Erythroblast (primary cell): ENCODE measurements at regions not wholly inside any gene's neighbourhood (a gene's known extent, or its start where the extent isn't known, plus 50 kb on each side); places are given as distances from the start of the nearest gene placed in this dataset.

Source experiments
- GATA1 ChIP-seq: IDR thresholded peaks from 2 replicates; pipeline ENCODE4 v1.6.1; 2011; ENCODE audit warnings: low read depth, mild to moderate bottlenecking, control low read depth, low read length, moderate library complexity
- POLR2A ChIP-seq: IDR thresholded peaks from 2 replicates; pipeline ENCODE4 v1.6.1; 2011; ENCODE audit warnings: mild to moderate bottlenecking, low read length

GRCh38 chr2:160910681-160911080, 249.5 kb upstream of the TANK start:
- TF ChIP-seq POLR2A (no peak), GATA1 (no peak)
